ENCODE measurements at regions not wholly inside any gene's neighbourhood (a gene's known extent, or its start where the extent isn't known, plus 50 kb on each side); places are given as distances from the start of the nearest gene placed in this dataset.
A peak's percentile ranks its signal among the peaks of the same experiment; 100 is the strongest.

GRCh38 chr3:102122527-102122926 lies 273.2 kb downstream of the NFKBIZ start:
- no peak for DNase-seq (ENCODE audit: low read depth)
- H3K36me3 ChIP-seq (ENCODE audit: control insufficient read depth, insufficient read depth, low read length), result no peaks in the 10 kb centered on the region
- ChIA-PET POLR2A (no interaction called here), CTCF (interaction anchor here (0.9 to 1.1 kb wide), 2 partner anchors 9 to 19 kb away, joined by 3 to 4 read pairs; no protein-coding TSS in a partner anchor)
- no peak for TF ChIP-seq CTCF (IDR thresholded peaks at IDR 0.05; ENCODE audit: insufficient read depth, low read depth, low read length)
- H3K27me3 ChIP-seq (ENCODE audit: control insufficient read depth, insufficient read depth, low read length), result no peaks in the 10 kb centered on the region
- no peak overlapping the region for H3K4me3 ChIP-seq (ENCODE audit: low read depth, low read length)

- POLR2A ChIA-PET, result no interaction called here
- no peak for TF ChIP-seq CTCF (IDR thresholded peaks at IDR 0.05; ENCODE audit: insufficient read depth, low read depth, low read length)
- H3K36me3 ChIP-seq (ENCODE audit: control insufficient read depth, insufficient read depth, low read length), result no peaks in the 10 kb centered on the region
- DNase-seq (ENCODE audit: low read depth), result no peak
- H3K4me3 ChIP-seq (ENCODE audit: low read depth, low read length), result no peak overlapping the region
- CTCF ChIA-PET, result no interaction called here
- no peaks in the 10 kb centered on the region for H3K27me3 ChIP-seq (ENCODE audit: control insufficient read depth, insufficient read depth, low read length)
Observed at GRCh38 chr3:102123590-102124190, 274.4 kb downstream of the NFKBIZ start.

GRCh38 chr3:102124282-102124681 lies 275.0 kb downstream of the NFKBIZ start:
- POLR2A ChIA-PET, result no interaction called here
- CTCF ChIA-PET, result no interaction called here
- Histone ChIP-seq H3K4me3 (ENCODE audit: low read depth, low read length) (no peak overlapping the region), H3K36me3 (ENCODE audit: control insufficient read depth, insufficient read depth, low read length) (no peaks in the 10 kb centered on the region), H3K27me3 (ENCODE audit: control insufficient read depth, insufficient read depth, low read length) (no peaks in the 10 kb centered on the region)
- TF ChIP-seq CTCF (IDR thresholded peaks at IDR 0.05; ENCODE audit: insufficient read depth, low read depth, low read length), result no peak
- peak; percentile 24 for DNase-seq (ENCODE audit: low read depth)

GRCh38 chr3:102124704-102125103 lies 275.4 kb downstream of the NFKBIZ start:
- H3K36me3 ChIP-seq (ENCODE audit: control insufficient read depth, insufficient read depth, low read length), result no peaks in the 10 kb centered on the region
- ChIA-PET CTCF (no interaction called here), POLR2A (no interaction called here)
- H3K4me3 ChIP-seq (ENCODE audit: low read depth, low read length), result no peak overlapping the region
- H3K27me3 ChIP-seq (ENCODE audit: control insufficient read depth, insufficient read depth, low read length), result no peaks in the 10 kb centered on the region
- DNase-seq (ENCODE audit: low read depth), result no peak
- TF ChIP-seq CTCF (IDR thresholded peaks at IDR 0.05; ENCODE audit: insufficient read depth, low read depth, low read length), result no peak

- no peak for DNase-seq (ENCODE audit: low read depth)
- ChIA-PET CTCF (no interaction called here), POLR2A (no interaction called here)
- no peaks in the 10 kb centered on the region for H3K27me3 ChIP-seq (ENCODE audit: control insufficient read depth, insufficient read depth, low read length)
- no peak overlapping the region for H3K4me3 ChIP-seq (ENCODE audit: low read depth, low read length)
- no peaks in the 10 kb centered on the region for H3K36me3 ChIP-seq (ENCODE audit: control insufficient read depth, insufficient read depth, low read length)
- no peak for TF ChIP-seq CTCF (IDR thresholded peaks at IDR 0.05; ENCODE audit: insufficient read depth, low read depth, low read length)
Observed at GRCh38 chr3:102125197-102125993, 276.1 kb downstream of the NFKBIZ start.

Data from BJ (cell line).